ENCODE measurements at regions not wholly inside any gene's neighbourhood (a gene's known extent, or its start where the extent isn't known, plus 50 kb on each side); places are given as distances from the start of the nearest gene placed in this dataset.
"Not testable (repeated sequence)": the region's sequence is repeated elsewhere in the genome, so short reads cannot be mapped to it uniquely, and the experiment has no call there.

GRCh38 chrX:19256986-19257385 is 86.7 kb upstream of the PDHA1 start:
- no peaks in the 10 kb centered on the region for H3K9me3 Mint-ChIP-seq
- no peak overlapping the region for H3K27ac Mint-ChIP-seq
- no peaks in the 10 kb centered on the region for H3K36me3 ChIP-seq (ENCODE audit: insufficient read depth, low read length)
- H3K4me3 ChIP-seq (ENCODE audit: low read length) = no peak overlapping the region
- H3K27me3 Mint-ChIP-seq = peaks cover 4% of the 10 kb centered on the region
- intact Hi-C loops (cut with DNase I, micrococcal nuclease) = no loop called here
- no peak for ATAC-seq (ENCODE audit: poor library complexity)
- CTCF ChIA-PET = interaction anchor here (0.9 kb wide), 1 partner anchor 7 kb away, joined by 3 read pairs; no protein-coding TSS in a partner anchor
- no peaks in the 10 kb centered on the region for H3K36me3 Mint-ChIP-seq (ENCODE audit: low read depth)
- H3K27ac ChIP-seq (ENCODE audit: low read depth in 1 of 2, low read length in 2 of 2) = no peak overlapping the region
- no peak for TF ChIP-seq CTCF (IDR thresholded peaks at IDR 0.05)
- POLR2A ChIA-PET = no interaction called here
- no peaks in the 10 kb centered on the region for H3K4me1 Mint-ChIP-seq (ENCODE audit: low read depth)
- DNase-seq = no peak
- H3K27me3 ChIP-seq (ENCODE audit: control insufficient read depth in 1 of 2, insufficient read depth in 2 of 2, low read length in 2 of 2) = no peaks in the 10 kb centered on the region
- no peak overlapping the region for H3K4me3 Mint-ChIP-seq
- H3K4me1 ChIP-seq (ENCODE audit: insufficient read depth, low read length) = no peaks in the 10 kb centered on the region
- no peaks in the 10 kb centered on the region for H3K9me3 ChIP-seq (ENCODE audit: control insufficient read depth in 1 of 2, insufficient read depth in 1 of 2, low read length in 2 of 2)

GRCh38 chrX:19261026-19261425 is 82.7 kb upstream of the PDHA1 start:
- H3K4me3 ChIP-seq (ENCODE audit: low read length); H3K27me3 ChIP-seq (ENCODE audit: control insufficient read depth in 1 of 2, insufficient read depth in 2 of 2, low read length in 2 of 2); H3K9me3 Mint-ChIP-seq; H3K4me1 Mint-ChIP-seq (ENCODE audit: low read depth); H3K4me1 ChIP-seq (ENCODE audit: insufficient read depth, low read length); H3K9me3 ChIP-seq (ENCODE audit: control insufficient read depth in 1 of 2, insufficient read depth in 1 of 2, low read length in 2 of 2); DNase-seq; H3K27ac Mint-ChIP-seq; H3K27me3 Mint-ChIP-seq; H3K36me3 ChIP-seq (ENCODE audit: insufficient read depth, low read length); H3K36me3 Mint-ChIP-seq (ENCODE audit: low read depth); ATAC-seq (ENCODE audit: poor library complexity); H3K27ac ChIP-seq (ENCODE audit: low read depth in 1 of 2, low read length in 2 of 2); H3K4me3 Mint-ChIP-seq; intact Hi-C loops (cut with DNase I, micrococcal nuclease); CTCF ChIA-PET; POLR2A ChIA-PET: not testable (repeated sequence)

DNA sequence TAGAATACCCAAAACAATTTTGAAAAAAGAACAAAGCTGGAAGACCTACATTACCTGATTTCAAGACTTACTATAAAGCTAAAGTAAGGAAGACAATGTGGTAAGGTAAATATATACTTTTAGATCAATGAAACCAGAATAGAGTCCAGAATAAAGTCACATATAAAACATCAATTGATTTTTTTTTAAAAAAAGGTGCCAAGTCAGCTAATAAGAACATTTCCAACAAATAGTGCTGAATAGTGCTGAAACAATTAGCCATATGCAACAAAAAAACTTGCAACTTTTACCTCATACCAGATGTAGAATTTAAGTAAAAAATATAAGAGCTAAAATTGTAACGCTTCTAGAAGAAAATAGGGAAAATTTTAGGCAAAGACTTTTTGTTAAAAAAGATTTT is 73.0 kb upstream of the PDHA1 start:
- Mint-ChIP-seq H3K27me3 (no peaks in the 10 kb centered on the region), H3K27ac (no peak overlapping the region), H3K4me3 (no peak overlapping the region), H3K36me3 (ENCODE audit: low read depth) (no peaks in the 10 kb centered on the region), H3K9me3 (no peaks in the 10 kb centered on the region), H3K4me1 (ENCODE audit: low read depth) (no peaks in the 10 kb centered on the region)
- H3K27ac ChIP-seq (ENCODE audit: low read depth in 1 of 2, low read length in 2 of 2) = no peak overlapping the region
- intact Hi-C loops (cut with DNase I, micrococcal nuclease) = no loop called here
- H3K4me3 ChIP-seq (ENCODE audit: low read length) = no peak overlapping the region
- no peak for ATAC-seq (ENCODE audit: poor library complexity)
- ChIA-PET CTCF (no interaction called here), POLR2A (no interaction called here)
- no peaks in the 10 kb centered on the region for H3K27me3 ChIP-seq (ENCODE audit: control insufficient read depth in 1 of 2, insufficient read depth in 2 of 2, low read length in 2 of 2)
- DNase-seq = no peak
- H3K4me1 ChIP-seq (ENCODE audit: insufficient read depth, low read length) = no peaks in the 10 kb centered on the region
- H3K9me3 ChIP-seq (ENCODE audit: control insufficient read depth in 1 of 2, insufficient read depth in 1 of 2, low read length in 2 of 2) = no peaks in the 10 kb centered on the region
- no peak for TF ChIP-seq CTCF (IDR thresholded peaks at IDR 0.05)
- H3K36me3 ChIP-seq (ENCODE audit: insufficient read depth, low read length) = no peaks in the 10 kb centered on the region

GRCh38 chrX:19272452-19272851 is 71.3 kb upstream of the PDHA1 start:
- ChIA-PET CTCF (no interaction called here), POLR2A (no interaction called here)
- Mint-ChIP-seq H3K27me3 (no peaks in the 10 kb centered on the region), H3K4me1 (ENCODE audit: low read depth) (no peaks in the 10 kb centered on the region), H3K9me3 (no peaks in the 10 kb centered on the region), H3K4me3 (no peak overlapping the region), H3K27ac (no peak overlapping the region), H3K36me3 (ENCODE audit: low read depth) (no peaks in the 10 kb centered on the region)
- no peak for TF ChIP-seq CTCF (IDR thresholded peaks at IDR 0.05)
- DNase-seq = no peak
- Histone ChIP-seq H3K36me3 (ENCODE audit: insufficient read depth, low read length) (no peaks in the 10 kb centered on the region), H3K9me3 (ENCODE audit: control insufficient read depth in 1 of 2, insufficient read depth in 1 of 2, low read length in 2 of 2) (no peaks in the 10 kb centered on the region), H3K27ac (ENCODE audit: low read depth in 1 of 2, low read length in 2 of 2) (no peak overlapping the region), H3K4me3 (ENCODE audit: low read length) (no peak overlapping the region), H3K27me3 (ENCODE audit: control insufficient read depth in 1 of 2, insufficient read depth in 2 of 2, low read length in 2 of 2) (no peaks in the 10 kb centered on the region), H3K4me1 (ENCODE audit: insufficient read depth, low read length) (no peaks in the 10 kb centered on the region)
- intact Hi-C loops (cut with DNase I, micrococcal nuclease) = no loop called here
- no peak for ATAC-seq (ENCODE audit: poor library complexity)
